Cardiac fibroblast (primary cell): ENCODE measurements at regions not wholly inside any gene's neighbourhood (a gene's known extent, or its start where the extent isn't known, plus 50 kb on each side); places are given as distances from the start of the nearest gene placed in this dataset.

Experiments used
- DNase-seq, 2 donors: peaks; one replicate each; pipeline versions ENCODE4 v3.0.0 to v3.0.0-alpha.2; 2010; ENCODE audit warnings: low read depth in 2 of 2
- H3K4me3 ChIP-seq, 2 donors: replicated peaks in 1 of 2; 1 replicate in 1 of 2; 2 replicates in 1 of 2; pipeline ENCODE4 v1.5.1; 2011; ENCODE audit warnings: low read depth in 2 of 2, low read length in 2 of 2, mild to moderate bottlenecking in 2 of 2, moderate library complexity in 1 of 2
- TF ChIP-seq, protein P1 (sequence below): IDR thresholded peaks from one replicate; pipeline ENCODE4 v1.5.1; 2011; ENCODE audit warnings: low read depth, mild to moderate bottlenecking, low read length, inconsistent platforms

DNA sequence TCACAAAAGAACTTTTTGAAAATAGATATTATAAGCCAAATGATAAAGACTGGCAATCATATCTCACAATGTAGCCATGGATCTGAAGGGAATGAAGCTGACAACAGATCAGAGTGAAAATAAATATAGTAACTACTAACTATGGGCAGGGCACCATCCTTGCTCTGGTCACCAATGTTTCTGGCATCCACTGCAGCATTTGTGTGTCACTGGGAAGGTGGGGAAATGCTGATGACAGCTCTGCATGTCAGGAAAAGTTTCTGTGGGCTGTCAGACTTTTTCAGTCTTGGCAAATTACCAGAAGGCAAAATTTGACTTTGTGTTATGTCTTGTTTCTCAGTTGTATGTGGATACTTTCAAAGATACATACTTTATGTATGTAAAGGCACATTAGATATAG, 195.6 kb downstream of the ZNF326 start:
- TF ChIP-seq, protein P1, sequence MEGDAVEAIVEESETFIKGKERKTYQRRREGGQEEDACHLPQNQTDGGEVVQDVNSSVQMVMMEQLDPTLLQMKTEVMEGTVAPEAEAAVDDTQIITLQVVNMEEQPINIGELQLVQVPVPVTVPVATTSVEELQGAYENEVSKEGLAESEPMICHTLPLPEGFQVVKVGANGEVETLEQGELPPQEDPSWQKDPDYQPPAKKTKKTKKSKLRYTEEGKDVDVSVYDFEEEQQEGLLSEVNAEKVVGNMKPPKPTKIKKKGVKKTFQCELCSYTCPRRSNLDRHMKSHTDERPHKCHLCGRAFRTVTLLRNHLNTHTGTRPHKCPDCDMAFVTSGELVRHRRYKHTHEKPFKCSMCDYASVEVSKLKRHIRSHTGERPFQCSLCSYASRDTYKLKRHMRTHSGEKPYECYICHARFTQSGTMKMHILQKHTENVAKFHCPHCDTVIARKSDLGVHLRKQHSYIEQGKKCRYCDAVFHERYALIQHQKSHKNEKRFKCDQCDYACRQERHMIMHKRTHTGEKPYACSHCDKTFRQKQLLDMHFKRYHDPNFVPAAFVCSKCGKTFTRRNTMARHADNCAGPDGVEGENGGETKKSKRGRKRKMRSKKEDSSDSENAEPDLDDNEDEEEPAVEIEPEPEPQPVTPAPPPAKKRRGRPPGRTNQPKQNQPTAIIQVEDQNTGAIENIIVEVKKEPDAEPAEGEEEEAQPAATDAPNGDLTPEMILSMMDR, result no peak
- no peak for DNase-seq

GRCh38 chr1:90189889-90190288, 195.0 kb downstream of the ZNF326 start:
- TF ChIP-seq, protein P1, result no peak
- DNase-seq, result no peak
- H3K4me3 ChIP-seq, result no peak overlapping the region

More for the DNA sequence above, 195.6 kb downstream of the ZNF326 start:
- no peak overlapping the region for H3K4me3 ChIP-seq

GRCh38 chr1:90187323-90187585, 192.3 kb downstream of the ZNF326 start:
- no peak overlapping the region for H3K4me3 ChIP-seq
- TF ChIP-seq, protein P1, result no peak
- DNase-seq, result no peak

- TF ChIP-seq, protein P1, result no peak
- no peak overlapping the region for H3K4me3 ChIP-seq
- no peak for DNase-seq
Measured at GRCh38 chr1:90186506-90187322, 191.8 kb downstream of the ZNF326 start.

GRCh38 chr1:90176530-90176929, 181.6 kb downstream of the ZNF326 start:
- H3K4me3 ChIP-seq, result no peak overlapping the region
- TF ChIP-seq, protein P1, result no peak
- peak in 1 of 2 donors; percentile 2 for DNase-seq

- no peak overlapping the region for H3K4me3 ChIP-seq
- peak; percentile 7 to 10 for DNase-seq
- TF ChIP-seq, protein P1, result no peak
Measured at GRCh38 chr1:90175490-90176167, 180.7 kb downstream of the ZNF326 start.
